G401.6 (cell line): ENCODE measurements at regions not wholly inside any gene's neighbourhood (a gene's known extent, or its start where the extent isn't known, plus 50 kb on each side); places are given as distances from the start of the nearest gene placed in this dataset.
"Not testable (repeated sequence)": the region's sequence is repeated elsewhere in the genome, so short reads cannot be mapped to it uniquely, and the experiment has no call there.

Experiments used
- FAIRE-seq: peaks from 2 replicates; lab custom pipeline; 2012; peaks lifted over from hg19 to GRCh38; lab: Jason Lieb, UNC

GRCh38 chr2:209073151-209073550, 350.7 kb upstream of the MAP2 start:
- FAIRE-seq: no peak

- FAIRE-seq: no peak
Measured at GRCh38 chr2:209074711-209075110, 349.1 kb upstream of the MAP2 start.

GRCh38 chr2:209076151-209076550, 347.7 kb upstream of the MAP2 start:
- no peak for FAIRE-seq

DNA sequence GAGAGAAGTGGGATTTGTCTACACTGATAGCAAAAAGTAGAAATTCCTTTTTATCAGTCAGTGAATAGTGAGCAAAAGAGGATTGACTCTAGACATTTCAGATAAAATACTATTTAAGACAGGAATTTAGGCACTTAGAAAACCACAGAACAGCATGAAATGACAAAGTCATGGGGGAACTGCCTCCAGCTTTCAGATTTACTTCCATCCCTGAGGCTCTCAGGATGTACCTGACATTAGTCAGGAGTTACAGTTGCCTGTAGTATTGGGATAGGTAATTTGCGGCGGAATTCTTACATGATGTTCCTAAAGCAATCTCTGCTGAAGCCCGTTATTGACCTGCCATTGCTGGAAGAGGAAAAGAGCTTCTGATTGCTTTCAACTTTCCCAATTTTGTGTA, 337.1 kb upstream of the MAP2 start:
- no peak for FAIRE-seq

GRCh38 chr2:209091056-209091455, 332.8 kb upstream of the MAP2 start:
- FAIRE-seq: no peak

DNA sequence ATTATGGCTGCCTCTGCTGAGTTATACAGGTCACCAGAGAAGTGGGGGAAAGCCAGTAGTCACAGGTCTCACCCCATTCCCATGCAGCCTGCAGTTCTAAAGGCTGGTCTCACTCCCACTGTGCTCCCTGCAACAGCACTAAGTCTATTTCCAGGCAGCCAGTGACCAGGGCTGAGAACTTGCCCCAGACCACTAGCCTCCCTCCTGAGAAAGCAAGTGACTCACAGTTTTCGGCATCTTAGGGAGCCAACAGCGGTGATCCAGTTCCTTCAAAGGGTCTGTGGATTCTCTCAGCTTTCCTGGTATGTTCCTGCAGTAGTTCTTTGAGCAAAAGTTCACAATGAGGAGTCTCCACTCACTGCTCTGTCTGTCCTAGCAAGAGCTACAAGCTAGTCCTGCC, 329.6 kb upstream of the MAP2 start:
- FAIRE-seq: no peak

DNA sequence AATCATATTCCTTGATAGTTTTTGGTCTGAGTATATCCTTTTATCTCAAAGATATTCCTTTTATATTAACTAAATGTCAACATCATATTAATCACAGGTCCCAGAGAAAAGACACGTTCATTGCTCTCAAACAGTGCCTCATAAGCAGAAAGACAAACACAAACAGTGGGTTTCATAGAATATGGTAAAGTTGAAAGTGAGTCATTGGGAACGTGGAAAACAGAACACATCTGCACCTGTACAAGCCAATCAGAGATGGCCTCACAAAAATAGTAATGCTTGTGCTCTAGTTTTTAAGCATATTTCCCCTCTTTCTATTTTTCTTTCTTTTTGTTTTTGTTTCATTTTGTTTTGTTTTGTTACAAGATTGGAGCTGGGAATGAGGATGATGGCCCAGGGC, 328.4 kb upstream of the MAP2 start:
- FAIRE-seq: no peak

GRCh38 chr2:209097168-209097567, 326.7 kb upstream of the MAP2 start:
- FAIRE-seq: no peak

GRCh38 chr2:209102319-209102718, 321.5 kb upstream of the MAP2 start:
- no peak for FAIRE-seq

GRCh38 chr2:209113026-209113425, 310.8 kb upstream of the MAP2 start:
- no peak for FAIRE-seq

- FAIRE-seq: no peak
Measured at GRCh38 chr2:209114588-209115240, 309.1 kb upstream of the MAP2 start.

DNA sequence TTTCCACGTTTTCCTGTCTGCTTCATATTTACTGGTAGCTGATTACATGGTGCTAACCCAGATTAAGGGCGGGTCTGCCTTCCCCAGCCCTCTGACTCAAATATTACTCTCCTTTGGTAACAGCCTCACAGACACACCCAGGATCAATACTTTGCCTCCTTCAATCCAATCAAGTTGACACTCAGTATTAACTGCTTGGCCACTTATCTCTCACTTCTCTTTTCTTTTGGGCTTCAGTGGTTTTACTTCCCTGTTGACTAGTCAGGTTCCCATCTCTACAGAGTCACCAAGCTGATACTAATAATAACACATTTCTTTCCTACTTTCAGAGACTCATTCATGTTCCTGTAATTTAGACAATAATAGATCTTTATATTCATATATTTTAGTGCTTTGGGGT, 302.2 kb upstream of the MAP2 start:
- no peak for FAIRE-seq

DNA sequence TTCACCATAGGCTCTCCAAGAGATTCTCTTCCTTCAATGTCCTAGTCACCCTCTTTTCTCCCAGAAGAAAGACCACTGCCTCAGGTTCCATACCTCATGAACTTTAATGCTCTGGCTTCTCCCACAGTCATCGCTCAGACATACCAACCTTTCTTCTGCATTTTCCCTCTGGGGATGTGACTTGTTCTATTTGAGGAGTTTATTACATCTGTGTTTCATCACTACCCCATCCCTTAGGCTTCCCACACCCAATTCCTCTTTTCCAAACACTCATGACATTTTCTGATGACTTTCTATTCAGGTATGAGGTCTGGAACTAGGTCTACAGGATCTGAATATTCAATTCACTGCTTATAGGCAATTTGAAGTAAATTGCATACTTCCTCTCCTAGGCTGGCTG, 298.6 kb upstream of the MAP2 start:
- no peak for FAIRE-seq

DNA sequence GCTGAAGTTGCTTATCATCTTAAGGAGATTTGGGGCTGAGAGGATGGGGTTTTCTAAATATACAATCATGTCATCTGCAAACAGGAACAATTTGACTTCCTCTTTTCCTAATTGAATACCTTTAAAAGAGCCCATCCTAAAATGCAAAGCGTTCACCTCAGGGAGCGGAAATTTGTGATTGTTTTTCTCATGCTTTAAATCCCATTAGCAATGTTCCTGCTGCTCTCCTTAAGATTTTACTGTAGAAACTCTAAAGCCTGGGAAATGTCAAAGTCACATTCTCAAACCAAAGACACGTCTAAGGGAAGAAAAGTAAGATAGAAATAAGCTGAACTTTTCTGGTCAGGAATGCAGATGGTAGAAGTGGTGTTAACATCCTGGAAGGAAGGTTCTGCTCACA, 285.8 kb upstream of the MAP2 start:
- no peak for FAIRE-seq

GRCh38 chr2:209141142-209141541, 282.7 kb upstream of the MAP2 start:
- FAIRE-seq: no peak

GRCh38 chr2:209141818-209142217, 282.0 kb upstream of the MAP2 start:
- no peak for FAIRE-seq

GRCh38 chr2:209145220-209145691, 278.6 kb upstream of the MAP2 start:
- not testable (repeated sequence) for FAIRE-seq

- no peak for FAIRE-seq
Measured at GRCh38 chr2:209145941-209146681, 277.7 kb upstream of the MAP2 start.

DNA sequence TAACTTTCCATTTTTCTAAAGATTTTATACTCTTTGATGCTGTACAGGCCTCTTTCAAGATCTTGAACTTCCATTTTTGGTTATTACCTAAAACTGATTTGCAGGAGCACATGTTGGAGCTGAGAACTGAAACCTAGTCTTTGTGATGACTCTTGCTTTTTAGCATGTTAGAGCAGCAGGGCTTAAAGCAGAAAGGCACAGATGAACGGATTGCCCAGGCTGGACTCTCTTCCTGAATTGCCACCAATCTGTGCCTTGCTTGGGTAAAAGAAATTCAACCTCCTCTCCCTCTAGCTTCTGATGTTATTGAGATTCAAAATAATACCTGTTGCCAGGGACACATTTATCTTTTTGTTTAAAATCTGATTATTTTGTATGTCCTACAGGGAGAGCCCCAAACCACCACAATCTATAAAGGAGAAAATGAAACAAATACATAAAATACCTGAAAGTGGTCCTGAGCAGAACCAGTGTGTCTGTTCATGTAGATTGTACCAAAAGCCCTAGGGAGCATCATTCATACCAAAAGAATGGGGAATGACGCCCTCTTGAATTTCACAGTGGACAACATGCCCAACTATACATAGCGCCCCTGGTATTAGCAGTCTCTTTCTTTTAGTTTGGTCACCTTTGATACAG, 277.0 kb upstream of the MAP2 start:
- no peak for FAIRE-seq

DNA sequence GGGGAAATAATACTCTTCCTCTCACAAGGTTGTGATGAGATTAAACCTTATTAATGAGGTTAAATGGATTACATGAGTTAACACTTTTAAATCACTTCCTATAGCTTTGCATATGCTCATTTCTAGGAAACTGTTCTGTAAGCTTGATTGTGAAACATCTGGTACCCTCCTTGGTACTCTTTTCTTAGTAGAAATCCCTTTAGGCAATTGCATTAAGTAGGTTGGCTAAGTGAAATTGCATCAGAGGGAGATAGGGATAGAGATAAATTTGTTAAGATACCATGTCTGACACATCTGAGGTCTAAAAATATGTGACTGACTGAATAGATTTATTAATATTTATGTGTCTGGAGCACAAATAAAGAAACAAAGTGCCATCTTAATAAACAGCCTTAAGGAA, 275.9 kb upstream of the MAP2 start:
- FAIRE-seq: no peak

GRCh38 chr2:209160800-209161588, 262.9 kb upstream of the MAP2 start:
- no peak for FAIRE-seq

DNA sequence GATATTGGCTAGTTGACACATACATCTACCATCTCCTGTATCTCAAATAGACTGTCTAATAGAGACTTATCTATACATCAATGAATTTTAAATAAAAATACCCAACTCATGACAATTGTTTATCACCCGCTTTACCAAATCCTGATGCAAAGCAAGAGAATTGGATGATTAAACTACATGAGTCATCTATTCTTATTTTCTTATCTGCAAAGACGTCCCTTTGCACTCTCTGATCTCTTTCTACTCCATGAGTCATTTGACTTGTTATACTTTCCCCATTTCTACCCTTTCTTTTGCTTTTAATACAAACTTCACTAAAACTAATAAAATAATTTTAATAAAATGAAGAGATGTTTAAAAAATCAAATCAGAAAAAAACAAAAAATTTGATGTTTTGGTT, 261.7 kb upstream of the MAP2 start:
- no peak for FAIRE-seq

GRCh38 chr2:209181984-209182383, 241.9 kb upstream of the MAP2 start:
- FAIRE-seq: no peak
